Skin epidermis (tissue), 12 donors: ENCODE measurements at regions not wholly inside any gene's neighbourhood (a gene's known extent, or its start where the extent isn't known, plus 50 kb on each side); places are given as distances from the start of the nearest gene placed in this dataset.

ENCODE experiments used
- H3K27ac ChIP-seq, 21 experiments: fragments of 200-600 bp; sonication (generic) in 11 of 21; one replicate each; pipeline ENCODE4 v1.5.0; 2020; ENCODE audit warnings: mild to moderate bottlenecking in 3 of 21, inconsistent platforms in 2 of 21, moderate library complexity in 2 of 21
- H3K4me3 ChIP-seq, 7 experiments: fragments of 200-600 bp; sonication (generic) in 2 of 7; one replicate each; pipeline ENCODE4 v1.5.0; 2020; ENCODE audit warnings: inconsistent platforms in 2 of 7, mild to moderate bottlenecking in 2 of 7, moderate library complexity in 1 of 7

DNA sequence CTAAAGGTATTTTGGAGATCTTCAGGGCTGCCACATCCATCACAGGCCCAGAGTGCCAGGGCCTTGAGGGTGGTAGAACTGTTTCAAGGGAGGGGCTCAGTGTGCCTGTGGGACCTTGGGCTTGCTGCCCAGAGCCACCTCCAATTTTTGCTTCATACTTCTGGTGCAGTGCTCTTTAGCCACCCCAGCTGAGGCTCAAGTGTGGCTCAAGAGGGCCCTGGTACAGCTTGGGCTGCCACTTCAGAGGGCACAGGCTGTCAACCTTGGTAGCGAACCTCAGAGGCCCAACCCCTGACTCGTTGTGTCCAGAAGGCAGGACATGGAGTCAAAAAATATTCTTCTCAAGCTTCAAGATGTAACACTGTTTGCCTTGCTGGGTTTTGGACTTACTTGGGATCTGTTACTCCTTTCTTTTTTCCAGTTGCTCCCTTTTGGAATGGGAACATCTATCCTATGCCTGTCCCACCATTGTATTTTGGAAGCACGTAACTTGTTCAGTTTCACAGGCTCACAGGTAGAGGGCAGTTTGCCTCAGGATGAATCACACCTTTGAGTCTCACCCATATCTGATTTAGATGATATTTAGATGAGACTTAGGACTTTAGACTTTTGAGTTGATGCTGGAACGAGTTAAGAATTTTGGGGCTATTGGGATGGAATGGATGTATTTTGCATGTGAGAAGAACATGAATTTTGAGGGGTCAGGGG lies 224.8 kb downstream of the RPS24 start:
- H3K27ac ChIP-seq, result no peak overlapping the region
- no peak overlapping the region for H3K4me3 ChIP-seq

DNA sequence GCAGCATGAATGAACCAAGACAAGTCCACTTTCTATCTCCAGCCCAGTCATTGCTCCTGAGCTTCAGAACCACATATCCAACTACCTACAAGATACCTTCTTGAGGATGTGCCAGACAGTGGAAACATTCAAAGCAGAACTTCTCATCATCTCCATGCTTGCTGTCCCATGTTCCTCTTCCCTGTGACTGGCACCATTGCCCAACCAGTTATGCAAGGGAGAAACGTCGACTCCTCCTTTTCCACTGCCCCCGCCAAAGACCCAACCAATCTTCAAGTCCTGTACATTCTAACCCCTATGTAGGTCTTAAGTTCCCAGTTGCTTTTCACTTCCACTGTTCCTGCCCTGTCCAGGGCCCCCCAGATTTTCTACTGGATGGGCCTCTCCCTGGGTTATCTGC lies 225.7 kb downstream of the RPS24 start:
- Histone ChIP-seq H3K4me3 (no peak overlapping the region), H3K27ac (no peak overlapping the region)

DNA sequence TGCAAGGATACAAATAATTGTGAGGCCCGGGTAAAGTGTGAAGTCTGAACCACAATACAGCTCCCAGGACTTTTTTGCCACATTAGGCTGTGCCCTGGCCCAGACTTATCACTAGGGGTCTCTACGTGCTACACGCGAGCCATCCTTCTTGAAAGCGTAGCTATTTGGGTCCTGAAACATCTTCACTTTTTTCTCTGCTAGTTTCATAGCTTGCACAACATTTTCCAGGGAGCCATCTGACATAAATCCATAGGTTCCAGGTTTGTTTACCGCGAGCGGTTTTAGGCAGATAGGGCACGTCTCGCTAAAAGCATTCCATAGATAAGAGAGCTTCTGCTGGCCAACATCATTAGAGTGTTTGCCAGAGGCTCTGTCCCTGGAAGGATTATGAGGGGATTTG lies 226.5 kb downstream of the RPS24 start:
- Histone ChIP-seq H3K27ac (no peak overlapping the region), H3K4me3 (no peak overlapping the region)

DNA sequence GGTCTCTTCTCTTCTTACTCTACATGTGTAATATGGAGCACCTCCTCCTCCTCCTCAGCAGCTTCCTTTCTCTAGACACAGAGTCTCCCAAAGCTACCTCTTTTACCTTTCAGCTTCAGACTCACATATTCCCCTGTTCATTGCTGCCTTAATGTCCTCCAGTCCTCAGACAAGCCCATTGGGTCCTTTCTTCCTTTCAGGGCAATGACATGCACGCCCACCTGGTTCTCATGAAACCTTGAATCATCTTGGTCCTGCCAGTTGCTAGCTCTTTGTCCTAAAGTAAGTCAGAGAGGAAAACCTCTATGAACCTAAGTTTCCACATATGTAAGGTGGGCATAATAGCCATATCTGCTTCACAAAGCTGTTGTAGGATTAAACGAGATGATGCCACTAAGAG lies 227.0 kb downstream of the RPS24 start:
- Histone ChIP-seq H3K27ac (no peak overlapping the region), H3K4me3 (no peak overlapping the region)

DNA sequence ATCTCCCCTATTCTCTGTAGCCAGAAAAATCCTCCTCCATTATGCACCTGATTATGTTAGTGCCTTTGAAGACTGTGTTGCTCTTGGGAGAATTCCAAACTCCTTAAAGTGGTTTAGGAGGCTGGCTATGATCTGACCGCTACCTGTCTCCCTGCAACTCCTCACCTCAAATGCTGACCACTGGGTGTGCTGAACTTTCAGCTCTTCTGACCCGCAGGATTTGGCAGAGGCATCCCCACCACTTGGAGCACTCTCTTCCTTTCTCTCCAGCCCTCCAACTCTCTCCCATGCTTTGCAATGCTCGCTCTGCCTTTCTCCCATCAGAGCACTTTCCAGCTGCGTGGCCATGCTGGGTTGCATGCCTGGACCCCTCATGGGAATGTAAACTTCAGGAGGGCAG lies 227.6 kb downstream of the RPS24 start:
- Histone ChIP-seq H3K4me3 (no peak overlapping the region), H3K27ac (no peak overlapping the region)

DNA sequence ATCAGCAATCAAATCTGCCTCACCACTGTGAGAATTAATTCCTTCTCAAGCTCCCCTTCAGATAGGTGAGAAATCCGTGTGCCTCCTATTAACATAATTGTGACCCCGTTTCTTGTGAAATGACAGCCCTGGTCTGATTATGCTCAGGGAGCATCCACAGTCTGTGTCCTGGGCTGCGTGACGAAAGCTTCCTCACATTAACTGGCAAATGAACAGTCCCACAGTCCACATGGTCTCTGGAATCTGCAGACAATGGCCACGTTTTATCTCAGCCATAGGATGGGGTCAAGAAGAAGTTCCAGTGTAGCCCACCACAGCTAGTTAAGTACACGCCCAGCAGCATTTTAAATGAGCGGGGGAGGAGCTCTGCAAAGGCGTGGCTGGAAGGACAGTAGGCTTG lies 229.2 kb downstream of the RPS24 start:
- H3K27ac ChIP-seq, result peak overlapping the region in 5 of 21 experiments; percentile 25 to 77 (median 41)
- no peak overlapping the region for H3K4me3 ChIP-seq

DNA sequence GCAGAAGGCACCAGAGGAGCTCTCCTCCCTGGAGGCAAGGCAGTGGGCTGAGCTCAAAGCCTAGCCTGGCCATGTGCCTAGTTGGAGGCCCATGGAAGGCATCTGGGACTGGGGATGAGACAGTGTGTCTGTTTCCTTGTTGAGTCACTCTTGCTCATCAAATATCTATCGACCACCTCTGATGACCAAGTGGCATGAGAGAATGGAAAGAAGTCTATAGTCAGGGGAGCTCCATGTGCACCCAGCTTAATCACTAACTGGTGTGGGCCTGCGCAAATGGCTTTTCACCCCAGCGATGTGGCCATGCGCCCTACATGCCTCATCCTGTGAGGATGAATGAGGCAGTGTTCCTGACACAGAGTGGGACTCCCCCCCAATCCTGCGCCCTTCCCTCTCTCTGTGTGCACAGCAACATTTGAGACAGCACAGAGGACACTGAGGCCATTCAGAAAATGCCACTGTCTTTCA lies 229.9 kb downstream of the RPS24 start:
- H3K27ac ChIP-seq, result peak overlapping the region in 6 of 21 experiments; percentile 11 to 77 (median 26)
- no peak overlapping the region for H3K4me3 ChIP-seq

DNA sequence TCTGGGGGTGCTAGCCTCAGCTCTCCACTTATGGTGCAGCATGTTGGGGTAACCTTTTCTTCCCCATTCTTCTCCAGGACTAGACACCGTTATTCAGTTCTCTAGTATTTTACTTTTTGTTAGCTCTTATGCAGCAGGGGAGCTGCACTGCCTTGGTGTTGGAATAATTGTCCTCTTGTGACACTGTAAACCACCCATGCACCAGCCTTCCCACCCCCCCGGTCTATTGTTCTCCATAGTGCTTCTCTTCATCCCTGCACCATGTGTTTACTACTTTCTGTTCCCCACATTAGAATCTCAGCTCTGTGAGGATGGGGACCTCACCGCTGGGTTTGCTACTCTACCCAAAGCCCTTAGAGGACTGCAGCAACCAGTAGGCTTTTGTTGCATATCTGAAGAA lies 230.7 kb downstream of the RPS24 start:
- no peak overlapping the region for H3K4me3 ChIP-seq
- H3K27ac ChIP-seq, result peak overlapping the region in 2 of 21 experiments; percentile 16 to 55

DNA sequence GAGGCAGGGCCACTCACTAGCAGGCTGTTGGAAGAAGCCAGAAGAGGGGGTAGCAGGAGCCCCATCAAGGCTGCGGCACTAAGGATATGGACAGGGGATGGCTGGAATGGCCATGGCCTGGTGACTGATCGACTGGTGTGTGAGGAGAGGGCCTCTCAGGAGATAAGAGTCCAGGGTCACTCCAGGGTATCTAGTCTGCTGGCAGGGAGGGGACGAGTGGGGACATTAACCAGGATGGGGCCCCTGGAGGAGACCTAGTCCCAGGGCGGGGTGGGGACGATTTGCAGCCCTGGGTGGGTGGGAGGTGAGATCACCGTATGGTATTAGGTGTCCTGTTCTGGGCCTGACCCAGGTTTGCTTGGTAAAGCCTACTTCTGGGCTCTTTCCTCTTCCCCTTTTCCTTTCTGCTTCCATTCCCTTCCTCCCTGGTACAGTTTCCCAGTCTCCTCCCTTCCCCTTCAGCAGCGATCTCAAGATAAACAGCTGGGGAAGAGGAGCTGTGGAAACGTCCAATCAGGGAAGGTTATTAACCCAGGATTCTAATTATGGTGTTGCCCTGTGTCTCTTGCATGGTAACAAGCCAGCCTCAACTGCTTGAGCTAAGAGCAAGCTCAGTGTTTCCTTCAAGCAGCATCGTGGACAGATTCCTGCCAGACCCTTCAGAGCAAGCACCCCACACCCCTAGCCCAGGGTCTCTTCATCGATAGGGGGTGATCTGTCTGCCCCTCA lies 233.2 kb downstream of the RPS24 start:
- H3K27ac ChIP-seq, result no peak overlapping the region

DNA sequence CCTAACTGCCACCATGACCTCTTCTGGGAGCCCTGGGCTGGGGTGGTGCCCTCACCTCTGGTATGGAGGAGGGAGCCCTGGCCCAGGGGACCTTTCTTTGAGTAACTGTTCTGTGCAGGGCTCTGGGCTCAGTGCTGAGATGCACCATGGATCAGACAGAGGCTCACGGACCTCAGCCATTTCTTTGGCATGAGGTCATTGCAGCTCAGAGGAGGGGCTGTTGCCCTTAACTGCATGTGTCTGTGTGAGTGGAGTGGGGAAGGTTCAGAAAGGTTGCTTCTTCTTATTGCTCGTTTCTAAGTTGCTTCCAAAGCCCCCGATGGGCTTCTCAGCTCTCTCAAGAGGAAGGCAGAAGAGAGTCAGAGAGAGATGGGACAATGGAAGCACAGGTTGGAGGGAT lies 233.9 kb downstream of the RPS24 start:
- H3K4me3 ChIP-seq, result no peak overlapping the region
- no peak overlapping the region for H3K27ac ChIP-seq

More for the DNA sequence above, 233.2 kb downstream of the RPS24 start:
- H3K4me3 ChIP-seq, result no peak overlapping the region

DNA sequence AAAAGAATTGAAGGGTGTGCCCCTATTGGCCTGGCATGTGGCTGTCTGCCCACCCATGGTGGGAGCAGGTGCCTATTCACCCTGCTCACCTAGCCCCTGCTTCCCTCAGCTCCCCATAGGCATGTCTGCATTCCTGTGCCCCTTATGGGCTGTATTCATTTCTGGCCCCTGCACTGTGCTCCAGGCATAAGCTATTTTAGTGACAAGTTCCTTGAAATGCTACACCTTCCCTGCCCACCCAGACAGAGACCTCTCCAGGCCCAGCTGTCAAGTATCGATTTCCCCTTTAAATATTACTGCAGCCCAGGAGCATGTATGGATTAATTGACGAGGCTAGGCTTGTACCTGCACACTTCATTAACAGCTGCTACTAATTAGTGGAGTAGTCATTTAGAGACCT lies 235.4 kb downstream of the RPS24 start:
- Histone ChIP-seq H3K27ac (no peak overlapping the region), H3K4me3 (no peak overlapping the region)

DNA sequence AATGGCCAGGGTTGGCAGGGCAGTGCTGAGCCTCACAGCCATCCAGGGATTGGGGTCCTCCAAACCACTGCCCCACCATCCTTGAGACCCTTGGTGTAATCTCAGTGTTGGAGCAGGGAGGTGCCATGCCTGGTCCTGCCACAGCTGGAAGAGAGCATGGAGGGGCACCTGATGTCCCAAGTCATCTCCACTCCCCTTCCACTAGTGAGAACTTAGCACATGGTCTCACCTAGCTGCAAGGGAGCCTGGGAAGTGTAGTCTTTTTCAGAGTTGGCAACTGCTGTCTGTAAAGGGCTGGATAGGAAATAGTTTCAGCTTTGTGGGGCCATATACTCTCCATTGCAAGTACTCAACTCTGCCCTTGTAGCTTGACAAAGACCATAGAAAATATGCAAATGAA lies 238.7 kb downstream of the RPS24 start:
- no peak overlapping the region for H3K27ac ChIP-seq

DNA sequence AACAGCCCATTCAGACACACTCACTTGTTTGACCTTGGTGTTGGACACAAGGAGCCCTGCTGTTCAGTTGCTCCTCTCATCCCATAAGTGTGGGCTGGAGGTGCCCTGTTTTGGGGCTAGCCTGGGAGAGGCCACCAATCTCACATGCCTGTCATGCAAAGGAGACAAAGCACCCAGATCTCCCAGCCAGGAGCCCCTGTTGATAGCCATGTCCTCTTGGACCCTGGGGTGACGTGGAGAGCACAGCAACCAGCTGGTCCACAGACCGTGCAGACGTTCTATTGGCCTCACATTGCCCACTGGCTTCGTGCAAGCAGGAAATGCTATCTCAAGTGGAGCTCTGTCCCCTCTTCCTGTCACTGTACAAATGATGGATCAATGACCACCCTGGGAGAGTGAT lies 240.8 kb downstream of the RPS24 start:
- Histone ChIP-seq H3K27ac (no peak overlapping the region), H3K4me3 (no peak overlapping the region)

More for the DNA sequence above, 238.7 kb downstream of the RPS24 start:
- H3K4me3 ChIP-seq, result no peak overlapping the region

DNA sequence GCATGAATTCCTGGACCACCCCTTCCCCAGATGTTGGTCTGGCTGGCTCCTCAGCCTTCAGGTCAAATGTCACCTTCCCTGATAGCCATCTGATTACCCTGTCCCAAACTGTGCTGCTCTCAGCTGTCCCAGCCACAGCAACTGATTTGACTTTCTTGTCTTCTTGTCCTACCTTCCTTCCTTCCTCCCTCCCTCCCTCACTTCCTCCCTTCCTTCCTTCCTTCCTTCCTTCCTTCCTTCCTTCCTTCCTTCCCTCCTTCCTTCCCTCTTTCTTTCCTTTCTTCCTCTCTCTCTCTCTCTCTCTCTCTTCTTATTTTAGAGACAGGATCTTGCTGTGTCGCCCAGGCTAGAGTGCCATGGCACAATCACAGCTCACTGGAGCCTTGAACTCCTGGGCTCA lies 242.5 kb downstream of the RPS24 start:
- H3K4me3 ChIP-seq, result no peak overlapping the region
- no peak overlapping the region for H3K27ac ChIP-seq

DNA sequence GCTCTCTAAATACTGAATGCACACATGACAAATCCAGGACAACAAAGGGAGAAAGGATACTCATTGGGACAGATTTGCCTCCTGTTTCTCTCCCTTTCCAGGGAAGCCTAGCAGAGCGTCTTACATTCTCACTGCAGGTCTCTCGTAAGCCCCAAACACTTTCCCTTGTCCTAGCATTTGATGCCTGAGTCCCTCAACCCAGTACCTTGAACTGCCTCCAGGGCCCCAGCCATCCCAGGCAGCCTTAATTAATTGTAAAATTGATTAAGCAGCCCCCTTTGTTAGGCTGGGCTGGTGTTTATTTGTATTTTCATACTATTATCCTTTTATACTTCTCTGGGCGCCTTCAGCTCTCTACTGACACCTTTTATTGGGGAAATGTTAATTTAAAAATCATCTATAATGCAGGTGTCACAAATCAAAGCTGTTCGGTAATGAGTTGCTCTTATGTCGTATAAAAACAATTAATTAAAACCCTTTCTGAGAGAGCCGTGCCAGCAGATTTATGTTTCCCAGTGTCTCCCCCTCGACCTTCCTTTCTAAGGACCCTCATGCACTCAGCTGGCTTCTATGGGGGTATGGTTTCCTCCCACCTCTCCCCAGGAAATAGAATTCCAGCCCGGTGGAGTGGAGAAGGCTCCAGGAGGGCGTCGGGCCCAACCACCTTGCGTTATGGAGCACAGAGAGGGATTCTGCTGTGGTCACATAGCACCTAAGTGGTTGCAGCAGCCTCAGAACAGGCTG lies 243.8 kb downstream of the RPS24 start:
- H3K27ac ChIP-seq, result no peak overlapping the region
- H3K4me3 ChIP-seq, result no peak overlapping the region

DNA sequence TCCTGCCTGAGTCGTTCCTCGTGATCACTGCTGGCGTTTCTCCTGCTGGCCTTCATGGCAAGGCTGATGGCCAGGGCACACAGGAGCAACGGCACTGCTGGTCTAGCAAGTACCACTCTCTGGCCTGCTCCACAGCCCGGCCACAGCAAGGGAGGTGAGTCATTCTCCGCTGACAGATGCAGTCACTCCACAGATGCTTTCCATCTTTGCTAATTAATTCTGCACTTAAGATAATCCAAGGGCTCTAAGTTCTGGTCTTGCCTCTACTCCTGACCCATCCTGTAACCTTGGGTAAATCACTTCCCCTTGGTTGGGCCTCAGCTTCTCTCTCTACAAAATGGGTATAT lies 244.4 kb downstream of the RPS24 start:
- Histone ChIP-seq H3K4me3 (no peak overlapping the region), H3K27ac (no peak overlapping the region)

DNA sequence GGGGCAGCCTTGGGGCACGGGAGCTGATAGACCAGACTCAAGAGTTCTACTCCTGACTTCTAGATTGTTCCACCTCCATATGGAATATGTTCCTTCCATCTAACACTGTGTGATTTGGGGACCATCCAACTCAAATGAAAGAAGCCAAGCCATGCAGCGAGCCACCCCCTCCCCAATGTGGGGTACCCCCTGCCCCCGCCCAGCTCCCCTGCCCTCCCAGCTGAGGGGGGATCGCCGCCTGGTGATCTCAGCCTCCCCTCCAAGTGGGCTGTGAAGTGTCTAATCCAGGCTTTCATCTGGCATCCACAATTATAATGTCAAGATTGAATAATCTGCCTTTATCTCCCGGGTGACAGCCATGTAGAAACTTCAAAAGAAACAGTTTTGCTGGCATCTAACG lies 246.1 kb downstream of the RPS24 start:
- H3K4me3 ChIP-seq, result no peak overlapping the region
- no peak overlapping the region for H3K27ac ChIP-seq

DNA sequence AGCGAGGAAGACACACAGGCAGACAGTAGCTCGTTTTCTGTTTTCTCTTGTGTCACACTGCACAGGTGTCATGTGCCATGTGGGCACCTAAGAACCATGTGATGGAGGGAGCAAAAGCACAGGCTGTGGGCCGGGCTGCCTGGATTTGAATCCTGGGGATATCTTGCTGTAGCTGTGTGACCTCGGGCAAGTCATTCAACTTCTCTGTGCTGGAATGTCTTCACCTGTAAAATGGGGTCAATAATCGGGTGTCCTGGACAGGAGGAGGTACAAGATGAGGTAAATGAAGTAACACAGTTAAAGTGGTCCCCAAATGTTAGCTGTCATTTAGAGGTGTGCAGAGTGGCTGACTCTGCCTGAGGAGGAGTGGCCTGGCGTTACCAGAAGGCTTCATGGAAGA lies 246.9 kb downstream of the RPS24 start:
- no peak overlapping the region for H3K27ac ChIP-seq
- no peak overlapping the region for H3K4me3 ChIP-seq

DNA sequence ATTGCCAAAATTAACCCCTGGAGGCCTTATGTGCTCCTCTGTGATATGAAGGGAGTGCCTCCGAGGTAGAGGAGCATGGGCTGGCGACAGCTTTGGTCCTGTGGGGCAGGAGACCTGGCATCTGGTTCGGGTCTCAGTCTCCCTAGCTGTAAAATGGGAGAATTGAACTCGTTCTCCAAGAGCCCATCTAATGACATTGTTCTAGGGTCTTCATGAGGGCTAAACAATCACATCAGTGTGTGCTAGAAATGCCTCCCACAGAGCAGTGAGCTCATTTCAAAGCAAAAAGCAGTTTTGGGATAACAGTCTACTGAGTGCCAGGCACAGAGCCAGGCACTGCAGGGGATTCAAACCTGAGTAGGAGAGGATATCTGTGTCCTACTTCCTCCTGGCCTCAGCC lies 248.0 kb downstream of the RPS24 start:
- no peak overlapping the region for H3K4me3 ChIP-seq
- no peak overlapping the region for H3K27ac ChIP-seq

DNA sequence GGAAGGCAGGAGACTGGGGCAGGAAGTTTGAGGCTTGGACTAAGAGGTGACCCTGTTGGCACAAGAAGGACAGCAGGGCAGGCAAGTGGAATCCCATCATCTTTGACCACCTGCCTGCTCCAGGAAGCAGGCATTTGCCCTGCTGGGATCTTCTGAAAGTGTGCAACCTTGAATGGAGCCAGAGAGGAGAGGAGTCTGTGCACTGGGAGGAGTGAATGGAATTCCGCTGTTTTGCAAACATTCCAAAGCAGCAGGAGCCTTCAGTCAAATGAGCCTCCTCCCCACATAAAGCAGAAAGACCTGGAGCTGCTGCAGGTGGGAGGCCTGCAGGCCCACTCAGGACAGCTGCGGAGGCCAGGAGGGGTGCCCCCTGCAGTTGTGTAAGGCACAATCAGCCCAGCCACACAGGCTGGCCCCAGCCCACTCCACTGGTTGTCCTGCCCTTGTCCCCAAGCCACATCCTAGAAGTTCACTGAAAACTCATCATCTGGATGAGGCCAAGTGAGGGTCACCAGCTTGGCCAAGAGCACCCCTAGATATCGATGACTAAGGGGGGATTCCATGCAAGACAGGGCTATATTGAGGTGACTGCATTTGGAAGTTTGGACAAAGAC lies 249.5 kb downstream of the RPS24 start:
- H3K4me3 ChIP-seq, result no peak overlapping the region
- H3K27ac ChIP-seq, result no peak overlapping the region
